AML-193 (cell line): ENCODE measurements at regions not wholly inside any gene's neighbourhood (a gene's known extent, or its start where the extent isn't known, plus 50 kb on each side); places are given as distances from the start of the nearest gene placed in this dataset.

Experiments
- DNase-seq, 2 experiments: peaks; one replicate each; lab custom pipeline; 2025; lab: John Stamatoyannopoulos, UW

- no peak for DNase-seq
These were observed 151.1 kb upstream of the BMP2 start for GRCh38 chr20:6616421-6616820.

- DNase-seq, result no peak
These were observed 152.7 kb upstream of the BMP2 start for GRCh38 chr20:6614836-6615235.

- DNase-seq, result no peak
These were observed 154.1 kb upstream of the BMP2 start for GRCh38 chr20:6613280-6613861.

- no peak for DNase-seq
These were observed 154.9 kb upstream of the BMP2 start for GRCh38 chr20:6612606-6612923.

- DNase-seq, result no peak
These were observed 155.4 kb upstream of the BMP2 start for GRCh38 chr20:6611911-6612605.

GRCh38 chr20:6606651-6607050 is 160.8 kb upstream of the BMP2 start:
- no peak for DNase-seq

- DNase-seq, result no peak
These were observed 162.2 kb upstream of the BMP2 start for GRCh38 chr20:6605055-6605935.

GRCh38 chr20:6604179-6604578 is 163.3 kb upstream of the BMP2 start:
- DNase-seq, result no peak

GRCh38 chr20:6599876-6600735 is 167.4 kb upstream of the BMP2 start:
- no peak for DNase-seq

- no peak for DNase-seq
These were observed 171.8 kb upstream of the BMP2 start for GRCh38 chr20:6595704-6596103.

- DNase-seq, result no peak
These were observed 176.4 kb upstream of the BMP2 start for GRCh38 chr20:6590891-6591637.

- DNase-seq, result no peak
These were observed 179.2 kb upstream of the BMP2 start for GRCh38 chr20:6588296-6588695.

- DNase-seq, result peak; percentile 39 to 52
These were observed 184.2 kb upstream of the BMP2 start for GRCh38 chr20:6583134-6583738.

- no peak for DNase-seq
These were observed 185.0 kb upstream of the BMP2 start for GRCh38 chr20:6582449-6582848.

- DNase-seq, result no peak
These were observed 187.0 kb upstream of the BMP2 start for GRCh38 chr20:6580486-6580885.

GRCh38 chr20:6579824-6580223 is 187.7 kb upstream of the BMP2 start:
- no peak for DNase-seq

GRCh38 chr20:6579417-6579816 is 188.1 kb upstream of the BMP2 start:
- DNase-seq, result no peak

- DNase-seq, result no peak
These were observed 190.0 kb upstream of the BMP2 start for GRCh38 chr20:6577451-6577850.

GRCh38 chr20:6576726-6577125 is 190.8 kb upstream of the BMP2 start:
- no peak for DNase-seq

- no peak for DNase-seq
These were observed 191.5 kb upstream of the BMP2 start for GRCh38 chr20:6575912-6576401.

- DNase-seq, result no peak
These were observed 200.7 kb upstream of the BMP2 start for GRCh38 chr20:6566821-6567220.
